Adrenal gland (tissue), 5 donors: ENCODE measurements at regions not wholly inside any gene's neighbourhood (a gene's known extent, or its start where the extent isn't known, plus 50 kb on each side); places are given as distances from the start of the nearest gene placed in this dataset.

Source experiments
- POLR2A ChIP-seq, 2 donors: fragments of 450-650 bp; IDR thresholded peaks; one replicate each; pipeline ENCODE4 v1.6.1; 2017; ENCODE audit warnings: antibody characterized with exemption in 2 of 2, mild to moderate bottlenecking in 2 of 2, moderate library complexity in 1 of 2
- TF ChIP-seq, protein P1 (sequence below), 6 experiments: fragments of 450-650 bp in 4 of 6; fragments of 200-600 bp in 2 of 6; sonication (generic) in 1 of 6; IDR thresholded peaks; 1 replicate in 5 of 6; 2 replicates in 1 of 6; pipeline versions ENCODE4 v1.5.1 to v1.8.0; 2016 to 2021; ENCODE audit warnings: antibody characterized with exemption in 6 of 6, mild to moderate bottlenecking in 2 of 6, moderate library complexity in 1 of 6
- donor health status: DM: no; HTN: no; CAD: no.

DNA sequence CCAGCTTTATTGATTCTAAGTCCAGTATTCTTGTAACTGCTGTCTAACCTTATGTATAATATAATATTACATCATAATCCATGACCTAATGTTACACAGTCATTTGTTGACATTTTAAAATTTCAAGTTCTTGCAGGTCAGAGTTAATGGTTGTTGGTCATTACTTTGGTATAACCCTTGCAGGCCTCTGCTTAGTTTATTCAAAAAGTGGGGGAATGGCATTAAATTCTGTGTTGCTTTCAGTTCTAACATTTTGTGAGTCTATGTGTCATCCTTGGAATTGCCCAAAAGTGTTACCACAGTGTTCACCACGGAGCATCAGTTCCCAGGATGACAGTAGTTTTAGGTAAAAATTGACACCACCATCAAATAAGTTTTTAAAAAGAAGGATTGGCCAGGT lies 174.8 kb upstream of the BCL6 start:
- TF ChIP-seq, protein P1, sequence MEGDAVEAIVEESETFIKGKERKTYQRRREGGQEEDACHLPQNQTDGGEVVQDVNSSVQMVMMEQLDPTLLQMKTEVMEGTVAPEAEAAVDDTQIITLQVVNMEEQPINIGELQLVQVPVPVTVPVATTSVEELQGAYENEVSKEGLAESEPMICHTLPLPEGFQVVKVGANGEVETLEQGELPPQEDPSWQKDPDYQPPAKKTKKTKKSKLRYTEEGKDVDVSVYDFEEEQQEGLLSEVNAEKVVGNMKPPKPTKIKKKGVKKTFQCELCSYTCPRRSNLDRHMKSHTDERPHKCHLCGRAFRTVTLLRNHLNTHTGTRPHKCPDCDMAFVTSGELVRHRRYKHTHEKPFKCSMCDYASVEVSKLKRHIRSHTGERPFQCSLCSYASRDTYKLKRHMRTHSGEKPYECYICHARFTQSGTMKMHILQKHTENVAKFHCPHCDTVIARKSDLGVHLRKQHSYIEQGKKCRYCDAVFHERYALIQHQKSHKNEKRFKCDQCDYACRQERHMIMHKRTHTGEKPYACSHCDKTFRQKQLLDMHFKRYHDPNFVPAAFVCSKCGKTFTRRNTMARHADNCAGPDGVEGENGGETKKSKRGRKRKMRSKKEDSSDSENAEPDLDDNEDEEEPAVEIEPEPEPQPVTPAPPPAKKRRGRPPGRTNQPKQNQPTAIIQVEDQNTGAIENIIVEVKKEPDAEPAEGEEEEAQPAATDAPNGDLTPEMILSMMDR (IDR thresholded peaks at IDR 0.05) = no peak
- no peak for TF ChIP-seq POLR2A (IDR thresholded peaks at IDR 0.05)
